OCI-LY7 (cell line): ENCODE measurements at regions not wholly inside any gene's neighbourhood (a gene's known extent, or its start where the extent isn't known, plus 50 kb on each side); places are given as distances from the start of the nearest gene placed in this dataset.

ENCODE experiments used
- BruUV-seq: library from RNA; stranded (reverse); fragments of 400-500 nt; replicated peaks from 2 replicates; lab custom pipeline; 2021; lab: Mats Ljungman, UMichigan
- CTCF ChIA-PET: fragments of 300-600 bp; sonication (Branson Sonifier 250); formaldehyde crosslinking; loops from one replicate; lab custom pipeline; 2022; ENCODE audit warnings: antibody characterized with exemption; ENCODE audit not compliant: unreplicated experiment; lab: Charles Lee
- POLR2A ChIA-PET: fragments of 300-600 bp; sonication (Branson Sonifier 250); formaldehyde crosslinking; loops from one replicate; lab custom pipeline; 2022; ENCODE audit warnings: antibody characterized with exemption; lab: Charles Lee
- DNase-seq: peaks from one replicate; pipeline ENCODE4 v3.0.0-alpha.2; 2015; ENCODE audit warnings: low spot score
- H2AFZ ChIP-seq: fragments of 200-600 bp; sonication (generic), shearing (Covaris generic); 2 replicates; pipeline ENCODE4 v1.6.1; 2014; ENCODE audit warnings: mild to moderate bottlenecking, antibody characterized with exemption, low read length, moderate library complexity
- H3K27ac ChIP-seq: fragments of 200-600 bp; sonication (generic); 2 replicates; pipeline ENCODE4 v1.5.1; 2014; ENCODE audit warnings: mixed run types, low read depth, mild to moderate bottlenecking, moderate library complexity, low read length, inconsistent platforms; ENCODE audit not compliant: poor library complexity, severe bottlenecking
- H3K36me3 ChIP-seq: fragments of 200-600 bp; sonication (generic); 2 replicates; pipeline ENCODE4 v1.6.1; 2014; ENCODE audit warnings: mild to moderate bottlenecking, antibody characterized with exemption, low read length, moderate library complexity, mixed read lengths; ENCODE audit not compliant: insufficient read depth
- H3K4me1 ChIP-seq: fragments of 200-600 bp; sonication (generic); 2 replicates; pipeline ENCODE4 v1.5.1; 2014; ENCODE audit warnings: mild to moderate bottlenecking, low read length; ENCODE audit not compliant: insufficient read depth, poor library complexity, severe bottlenecking
- H3K4me2 ChIP-seq: fragments of 200-600 bp; sonication (generic); 2 replicates; pipeline ENCODE4 v1.6.1; 2014; ENCODE audit warnings: mild to moderate bottlenecking, low read length
- H3K4me3 ChIP-seq: fragments of 200-600 bp; sonication (generic); 2 replicates; pipeline ENCODE4 v1.5.1; 2014; ENCODE audit warnings: mild to moderate bottlenecking, low read depth, low read length; ENCODE audit not compliant: poor library complexity, severe bottlenecking
- H3K79me2 ChIP-seq: fragments of 200-600 bp; sonication (generic); 2 replicates; pipeline ENCODE4 v1.6.1; 2016; ENCODE audit warnings: low read depth, mild to moderate bottlenecking, low read length, moderate library complexity, mixed read lengths; ENCODE audit not compliant: insufficient read depth
- H3K9me2 ChIP-seq: fragments of 200-600 bp; sonication (generic); 2 replicates; pipeline ENCODE4 v1.6.1; 2016; ENCODE audit warnings: mild to moderate bottlenecking, low read length, mixed read lengths; ENCODE audit not compliant: insufficient read depth
- H3K9me3 ChIP-seq: fragments of 200-600 bp; sonication (generic); 2 replicates; pipeline ENCODE4 v1.6.1; 2014; ENCODE audit warnings: mild to moderate bottlenecking, mixed run types, low read length, mixed read lengths
- H4K20me1 ChIP-seq: fragments of 200-600 bp; sonication (generic); 2 replicates; pipeline ENCODE4 v1.6.1; 2014; ENCODE audit warnings: mild to moderate bottlenecking, antibody characterized with exemption, low read length, moderate library complexity, mixed read lengths; ENCODE audit not compliant: insufficient read depth
- CTCF ChIP-seq: fragments of 200-600 bp; sonication (generic); conservative IDR thresholded peaks from 2 replicates; pipeline ENCODE4 v1.5.1; 2014; ENCODE audit warnings: mild to moderate bottlenecking, antibody characterized with exemption, low read length, moderate library complexity, mixed read lengths
- EZH2phosphoT487 ChIP-seq: fragments of 200-600 bp; sonication (generic); IDR thresholded peaks from 2 replicates; pipeline ENCODE4 v1.6.1; 2018; ENCODE audit warnings: low read depth, borderline replicate concordance, mild to moderate bottlenecking, mixed run types, antibody characterized with exemption, low read length, moderate library complexity, mixed read lengths
- intact Hi-C: fragments of 100-400 bp; cut with micrococcal nuclease; formaldehyde crosslinking; loops from one replicate; pipeline ENCODE4 v1.10.0; 2022; ENCODE audit not compliant: unreplicated experiment

GRCh38 chr20:24817351-24817750 is 131.7 kb upstream of the CST7 start:
- no TSS peak for BruUV-seq
- CTCF ChIA-PET, result no interaction called here
- DNase-seq, result no peak
- no peaks in the 10 kb centered on the region for H3K9me3 ChIP-seq
- no peak overlapping the region for H3K4me2 ChIP-seq
- no peak overlapping the region for H3K4me3 ChIP-seq
- H4K20me1 ChIP-seq, result no peaks in the 10 kb centered on the region
- TF ChIP-seq EZH2phosphoT487 (no peak), CTCF (no peak)
- intact Hi-C loops, result no loop called here
- H3K4me1 ChIP-seq, result no peaks in the 10 kb centered on the region
- POLR2A ChIA-PET, result no interaction called here
- H3K27ac ChIP-seq, result no peak overlapping the region
- H2AFZ ChIP-seq, result no peak overlapping the region
- H3K36me3 ChIP-seq, result no peaks in the 10 kb centered on the region
- H3K9me2 ChIP-seq, result no peaks in the 10 kb centered on the region
- H3K79me2 ChIP-seq, result no peaks in the 10 kb centered on the region

GRCh38 chr20:24818056-24818455 is 131.0 kb upstream of the CST7 start:
- H3K9me3 ChIP-seq, result no peaks in the 10 kb centered on the region
- H3K79me2 ChIP-seq, result no peaks in the 10 kb centered on the region
- DNase-seq, result no peak
- H3K27ac ChIP-seq, result no peak overlapping the region
- ChIA-PET CTCF (no interaction called here), POLR2A (no interaction called here)
- no peak overlapping the region for H3K4me2 ChIP-seq
- H3K36me3 ChIP-seq, result no peaks in the 10 kb centered on the region
- no peak overlapping the region for H3K4me3 ChIP-seq
- no peak for TF ChIP-seq CTCF
- TF ChIP-seq EZH2phosphoT487, result no peak
- intact Hi-C loops, result no loop called here
- no TSS peak for BruUV-seq
- no peaks in the 10 kb centered on the region for H3K4me1 ChIP-seq
- no peaks in the 10 kb centered on the region for H4K20me1 ChIP-seq
- no peaks in the 10 kb centered on the region for H3K9me2 ChIP-seq
- no peak overlapping the region for H2AFZ ChIP-seq

GRCh38 chr20:24819331-24819965 is 129.6 kb upstream of the CST7 start:
- Histone ChIP-seq H4K20me1 (no peaks in the 10 kb centered on the region), H3K27ac (no peak overlapping the region), H3K36me3 (no peaks in the 10 kb centered on the region), H3K4me3 (no peak overlapping the region), H3K9me3 (no peaks in the 10 kb centered on the region), H3K4me1 (no peaks in the 10 kb centered on the region), H3K9me2 (no peaks in the 10 kb centered on the region), H3K4me2 (no peak overlapping the region), H3K79me2 (no peaks in the 10 kb centered on the region), H2AFZ (no peak overlapping the region)
- no TSS peak for BruUV-seq
- ChIA-PET CTCF (no interaction called here), POLR2A (no interaction called here)
- DNase-seq, result no peak
- intact Hi-C loops, result no loop called here
- no peak for TF ChIP-seq CTCF
- no peak for TF ChIP-seq EZH2phosphoT487
